Trophoblast cell (in vitro differentiated cells and primary cell): ENCODE measurements at regions not wholly inside any gene's neighbourhood (a gene's known extent, or its start where the extent isn't known, plus 50 kb on each side); places are given as distances from the start of the nearest gene placed in this dataset.

ENCODE experiments used
- DNase-seq, 2 donors: peaks; one replicate each; pipeline ENCODE4 v3.0.0-alpha.2; 2016
- H2AFZ ChIP-seq: 2 replicates; pipeline ENCODE4 v1.6.1; 2013; ENCODE audit warnings: low read length, moderate library complexity, mild to moderate bottlenecking; ENCODE audit not compliant: insufficient read depth, poor library complexity
- H2AK5ac ChIP-seq: 2 replicates; pipeline ENCODE4 v1.6.1; 2013; ENCODE audit warnings: mild to moderate bottlenecking, low read length
- H2BK120ac ChIP-seq: 2 replicates; pipeline ENCODE4 v1.6.1; 2013; ENCODE audit warnings: low read length, mild to moderate bottlenecking, moderate library complexity; ENCODE audit not compliant: insufficient read depth, poor library complexity
- H2BK12ac ChIP-seq: 2 replicates; pipeline ENCODE4 v1.6.1; 2013; ENCODE audit warnings: mild to moderate bottlenecking, low read length, moderate library complexity
- H2BK5ac ChIP-seq: 2 replicates; pipeline ENCODE4 v1.6.1; 2013; ENCODE audit warnings: low read length, low read depth, moderate library complexity, mild to moderate bottlenecking; ENCODE audit not compliant: poor library complexity
- H3K14ac ChIP-seq: 2 replicates; pipeline ENCODE4 v1.6.1; 2013; ENCODE audit warnings: mild to moderate bottlenecking, low read length
- H3K18ac ChIP-seq: 2 replicates; pipeline ENCODE4 v1.6.1; 2013; ENCODE audit warnings: mild to moderate bottlenecking, low read length
- H3K23ac ChIP-seq: 2 replicates; pipeline ENCODE4 v1.6.1; 2013; ENCODE audit warnings: low read length
- H3K27ac ChIP-seq: 2 replicates; pipeline ENCODE4 v1.5.1; 2013; ENCODE audit warnings: low read depth, mild to moderate bottlenecking, inconsistent platforms, low read length, moderate library complexity
- H3K27me3 ChIP-seq: 2 replicates; pipeline ENCODE4 v1.6.1; 2013; ENCODE audit warnings: inconsistent platforms, mild to moderate bottlenecking, low read length, moderate library complexity; ENCODE audit not compliant: insufficient read depth
- H3K36me3 ChIP-seq, 2 experiments: 1 replicate in 1 of 2; 2 replicates in 1 of 2; pipeline ENCODE4 v1.6.1; 2013; ENCODE audit warnings: low read length in 2 of 2, mild to moderate bottlenecking in 2 of 2, moderate library complexity in 1 of 2; ENCODE audit not compliant: insufficient read depth in 2 of 2, control insufficient read depth in 1 of 2
- H3K4ac ChIP-seq: 2 replicates; pipeline ENCODE4 v1.6.1; 2013; ENCODE audit warnings: low read depth, mild to moderate bottlenecking, low read length, moderate library complexity
- H3K4me1 ChIP-seq, 2 experiments: 1 replicate in 1 of 2; 2 replicates in 1 of 2; pipeline ENCODE4 v1.6.1; 2013; ENCODE audit warnings: low read length in 2 of 2, mild to moderate bottlenecking in 2 of 2, moderate library complexity in 1 of 2; ENCODE audit not compliant: insufficient read depth in 2 of 2, control insufficient read depth in 1 of 2
- H3K4me2 ChIP-seq: 2 replicates; pipeline ENCODE4 v1.6.1; 2013; ENCODE audit warnings: inconsistent platforms, mild to moderate bottlenecking, low read length, moderate library complexity
- H3K4me3 ChIP-seq: 2 replicates; pipeline ENCODE4 v1.5.1; 2013; ENCODE audit warnings: mild to moderate bottlenecking, low read depth, low read length, inconsistent platforms
- H3K79me1 ChIP-seq: one replicate; pipeline ENCODE4 v1.6.1; 2013; ENCODE audit warnings: low read length
- H3K79me2 ChIP-seq: 2 replicates; pipeline ENCODE4 v1.6.1; 2013; ENCODE audit warnings: low read length, mild to moderate bottlenecking; ENCODE audit not compliant: control insufficient read depth, insufficient read depth, poor library complexity
- H3K9ac ChIP-seq: 2 replicates; pipeline ENCODE4 v1.6.1; 2013; ENCODE audit warnings: mild to moderate bottlenecking, low read length
- H3K9me3 ChIP-seq: 2 replicates; pipeline ENCODE4 v1.6.1; 2013; ENCODE audit warnings: low read depth, mild to moderate bottlenecking, control low read depth, inconsistent platforms, low read length; ENCODE audit not compliant: insufficient read depth
- H4K12ac ChIP-seq: 2 replicates; pipeline ENCODE4 v1.6.1; 2013; ENCODE audit warnings: low read depth, mild to moderate bottlenecking, low read length, moderate library complexity
- H4K8ac ChIP-seq: 2 replicates; pipeline ENCODE4 v1.6.1; 2013; ENCODE audit warnings: low read depth, mild to moderate bottlenecking, low read length, moderate library complexity
- H4K91ac ChIP-seq: one replicate; pipeline ENCODE4 v1.6.1; 2013; ENCODE audit warnings: low read depth, mild to moderate bottlenecking, low read length, moderate library complexity
- WGBS: extraction: QIAGEN DNeasy Blood & Tissue Kit; methylation state at CpG from one replicate; pipeline ENCODE4 v1.1.7; 2013; ENCODE audit warnings: missing lambda C conversion rate; ENCODE audit not compliant: insufficient read length, insufficient coverage; ENCODE audit errors: extremely low coverage; 5-methylcytosine and 5-hydroxymethylcytosine counted together

- no peak overlapping the region for H2BK120ac ChIP-seq
- H3K27ac ChIP-seq = no peak overlapping the region
- no peak overlapping the region for H4K91ac ChIP-seq
- no peak overlapping the region for H4K12ac ChIP-seq
- no peak overlapping the region for H3K23ac ChIP-seq
- no peak overlapping the region for H3K4me2 ChIP-seq
- no peak overlapping the region for H2AFZ ChIP-seq
- no peak overlapping the region for H3K9ac ChIP-seq
- no peak overlapping the region for H3K4me3 ChIP-seq
- H4K8ac ChIP-seq = no peak overlapping the region
- H3K36me3 ChIP-seq = peaks cover 9 to 12% of the 10 kb centered on the region in 2 experiments
- DNase-seq = no peak
- no peak overlapping the region for H2AK5ac ChIP-seq
- no peaks in the 10 kb centered on the region for H3K9me3 ChIP-seq
- H3K79me2 ChIP-seq = no peaks in the 10 kb centered on the region
- H3K79me1 ChIP-seq = no peaks in the 10 kb centered on the region
- H2BK12ac ChIP-seq = no peak overlapping the region
- no peak overlapping the region for H2BK5ac ChIP-seq
- WGBS = no CpG with 5 or more reads among the region's 3 CpGs
- no peaks in the 10 kb centered on the region for H3K27me3 ChIP-seq
- H3K4me1 ChIP-seq = no peaks in the 10 kb centered on the region
- H3K4ac ChIP-seq = no peak overlapping the region
- H3K14ac ChIP-seq = no peak overlapping the region
- H3K18ac ChIP-seq = no peak overlapping the region
These were observed 56.8 kb upstream of the SLC30A10 start for GRCh38 chr1:219985169-219985568.
